GM19238 (cell line): ENCODE measurements at regions not wholly inside any gene's neighbourhood (a gene's known extent, or its start where the extent isn't known, plus 50 kb on each side); places are given as distances from the start of the nearest gene placed in this dataset.
"Not testable (repeated sequence)": the region's sequence is repeated elsewhere in the genome, so short reads cannot be mapped to it uniquely, and the experiment has no call there.

Experiments used
- DNase-seq: peaks from one replicate; pipeline ENCODE4 v3.0.0; 2011; ENCODE audit warnings: low spot score; ENCODE audit not compliant: insufficient read length

DNA sequence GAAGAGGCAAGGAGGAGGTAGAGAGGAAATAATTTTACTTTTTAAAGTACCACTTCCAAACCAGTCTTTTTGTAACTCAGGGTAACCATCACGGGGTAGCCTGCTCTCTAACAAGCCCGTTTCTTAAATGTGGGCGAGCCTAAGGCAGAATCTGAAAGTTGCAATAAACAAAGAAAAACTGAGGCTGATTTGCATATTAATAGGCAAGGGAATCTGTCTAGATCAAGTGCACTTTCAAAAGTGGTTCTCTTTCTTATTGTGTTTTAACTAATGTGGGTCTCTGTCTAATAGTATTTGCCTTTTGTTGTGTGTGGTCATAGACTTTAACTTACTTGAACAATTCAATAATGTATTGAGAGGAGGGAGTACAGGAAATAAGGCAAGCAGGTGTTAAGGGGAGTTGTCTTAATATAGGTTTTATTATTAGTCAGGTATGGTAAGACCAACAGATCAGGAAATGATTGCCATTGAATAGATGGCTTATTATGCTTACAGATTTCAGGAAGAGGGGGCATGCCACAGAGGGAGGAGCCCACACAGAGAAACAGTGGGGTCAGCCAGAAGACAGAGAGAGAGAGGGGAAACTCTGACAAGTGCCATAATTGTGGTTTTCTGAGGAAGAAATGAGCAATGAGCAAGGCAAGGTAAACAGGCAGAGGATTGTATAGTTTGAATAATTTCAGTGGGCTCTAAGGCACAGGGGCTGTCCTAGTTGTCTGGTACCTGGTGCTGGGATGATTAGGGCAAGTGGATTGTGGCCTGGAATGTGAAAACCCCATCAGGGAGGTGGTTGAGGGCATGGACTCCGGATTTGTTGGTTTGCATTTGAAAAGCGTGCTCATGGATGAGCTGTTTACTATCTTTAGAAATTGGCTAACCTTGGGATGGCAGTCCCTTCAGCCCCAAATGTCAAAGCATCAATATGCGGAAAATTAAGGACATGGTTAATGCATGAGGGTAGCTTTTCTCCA is 237.2 kb downstream of the TOX3 start:
- no peak for DNase-seq

DNA sequence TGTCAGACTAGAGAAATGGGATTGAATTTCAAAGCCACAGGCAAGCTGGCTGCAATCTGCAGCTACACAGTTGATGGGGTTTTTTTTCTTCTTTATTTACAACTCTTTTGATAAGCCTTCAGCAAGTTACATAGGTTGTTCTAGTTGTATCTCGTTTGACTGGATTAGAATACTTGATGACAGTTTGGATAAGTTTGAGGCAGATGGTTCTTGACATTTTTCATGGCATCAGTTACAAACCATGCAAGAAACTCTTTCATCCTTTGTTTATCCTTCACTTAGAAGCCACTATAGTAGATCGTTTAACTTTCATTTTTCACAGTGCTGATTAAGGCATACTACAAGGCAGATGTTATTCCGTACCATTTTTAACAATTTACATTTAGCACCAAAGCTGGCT is 238.9 kb downstream of the TOX3 start:
- DNase-seq: no peak

DNA sequence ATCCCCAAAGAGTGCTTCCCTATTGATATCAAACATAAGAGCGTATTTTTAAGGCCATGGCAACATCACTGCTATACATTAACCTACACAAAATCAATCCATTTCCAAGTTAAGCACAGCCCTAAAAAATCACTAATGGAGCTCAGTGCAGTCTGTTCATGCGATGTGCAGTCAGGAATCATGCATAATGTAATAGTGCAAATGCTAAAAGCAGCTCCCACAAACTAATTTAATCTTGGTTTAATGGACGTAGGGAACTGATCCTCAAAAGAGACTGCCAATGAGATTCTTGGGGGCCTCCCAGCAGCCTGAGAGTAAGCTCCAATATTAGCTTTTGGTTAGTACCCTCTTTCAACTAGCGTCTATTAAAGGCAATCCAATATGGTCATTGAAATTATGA is 245.9 kb downstream of the TOX3 start:
- no peak for DNase-seq

- no peak for DNase-seq
Measured at GRCh38 chr16:52298769-52299168, 248.2 kb downstream of the TOX3 start.

DNA sequence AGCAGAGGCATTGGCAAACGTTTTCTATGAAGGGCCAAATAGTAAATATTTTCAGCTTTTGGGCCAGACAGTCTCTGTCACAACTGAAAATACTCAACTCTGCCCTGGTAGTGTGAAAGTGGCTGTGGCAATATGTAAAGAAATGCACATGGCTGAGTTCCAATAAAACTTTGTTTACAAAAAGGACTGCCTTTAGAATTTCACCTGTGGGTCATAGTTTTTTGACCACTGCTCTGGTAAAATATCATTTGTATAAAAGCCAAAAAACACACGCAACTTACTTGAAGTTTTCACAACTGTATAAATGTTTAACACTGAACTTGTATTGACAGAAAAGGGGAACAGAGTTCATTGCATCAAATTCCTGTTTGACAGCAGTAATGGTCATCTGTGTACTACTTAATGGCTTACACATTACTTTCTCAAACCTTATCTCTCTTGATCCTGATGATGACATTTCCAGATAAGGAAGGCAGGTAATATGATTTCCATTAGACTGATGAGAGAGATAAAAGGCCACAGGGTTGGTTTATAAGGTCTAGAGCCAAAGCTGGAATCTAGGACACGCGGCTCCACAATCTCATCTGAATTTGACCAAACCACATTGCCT is 250.1 kb downstream of the TOX3 start:
- DNase-seq: not testable (repeated sequence)

GRCh38 chr16:52296076-52296475 is 250.9 kb downstream of the TOX3 start:
- DNase-seq: no peak

GRCh38 chr16:52294660-52295059 is 252.3 kb downstream of the TOX3 start:
- DNase-seq: no peak

- no peak for DNase-seq
Measured at GRCh38 chr16:52293204-52293603, 253.7 kb downstream of the TOX3 start.

- DNase-seq: no peak
Measured at GRCh38 chr16:52283584-52284375, 263.2 kb downstream of the TOX3 start.

- DNase-seq: no peak
Measured at GRCh38 chr16:52283018-52283417, 263.9 kb downstream of the TOX3 start.

DNA sequence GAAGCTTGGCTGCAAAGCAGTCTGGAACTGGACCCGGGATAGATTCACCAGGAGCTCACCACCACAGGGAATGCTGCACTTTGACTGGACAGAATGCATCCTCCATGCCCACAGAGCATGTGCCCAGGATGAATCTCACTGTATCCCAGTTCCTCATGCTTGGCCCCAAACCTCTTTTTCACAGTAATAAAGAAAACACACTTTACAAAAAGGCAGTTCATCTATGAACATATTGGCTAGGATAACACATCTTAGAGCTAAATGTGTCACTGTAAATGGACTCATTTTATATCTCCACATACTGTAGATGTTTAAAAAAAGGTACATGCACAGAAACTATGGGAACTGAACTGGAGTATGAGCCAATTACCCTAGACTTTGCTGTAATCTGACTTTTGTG is 266.9 kb downstream of the TOX3 start:
- no peak for DNase-seq

DNA sequence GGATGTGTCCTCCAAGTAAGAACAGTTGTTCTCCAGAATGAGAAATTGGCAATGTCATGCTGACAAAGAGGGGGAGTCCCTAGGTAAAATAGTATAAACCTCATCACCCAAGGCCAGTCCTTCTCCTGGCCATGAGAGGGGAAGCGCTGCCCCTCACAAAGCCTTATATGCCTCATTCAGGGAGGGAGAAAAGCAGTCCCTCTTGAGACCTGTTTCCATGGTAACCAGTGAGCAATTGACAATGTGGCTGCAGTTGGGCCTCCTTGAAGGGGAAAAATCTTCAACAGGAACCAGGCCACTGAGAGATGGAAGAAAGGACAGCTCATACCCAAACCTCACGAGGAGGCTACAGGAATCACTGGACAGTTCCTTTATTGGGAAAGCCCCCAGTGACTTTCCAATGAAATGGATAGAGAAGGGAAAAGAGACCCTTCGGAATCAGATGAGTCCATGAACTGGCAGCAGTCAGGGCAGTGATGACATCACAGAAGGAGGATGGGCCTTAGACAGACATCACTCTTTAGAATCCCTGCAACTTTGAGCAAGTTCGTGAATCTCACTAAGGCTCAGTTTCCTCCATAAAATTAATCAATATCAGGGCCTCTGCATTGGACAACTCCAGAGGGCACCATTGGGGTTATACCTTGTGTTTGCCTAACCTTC is 275.7 kb downstream of the TOX3 start:
- no peak for DNase-seq

DNA sequence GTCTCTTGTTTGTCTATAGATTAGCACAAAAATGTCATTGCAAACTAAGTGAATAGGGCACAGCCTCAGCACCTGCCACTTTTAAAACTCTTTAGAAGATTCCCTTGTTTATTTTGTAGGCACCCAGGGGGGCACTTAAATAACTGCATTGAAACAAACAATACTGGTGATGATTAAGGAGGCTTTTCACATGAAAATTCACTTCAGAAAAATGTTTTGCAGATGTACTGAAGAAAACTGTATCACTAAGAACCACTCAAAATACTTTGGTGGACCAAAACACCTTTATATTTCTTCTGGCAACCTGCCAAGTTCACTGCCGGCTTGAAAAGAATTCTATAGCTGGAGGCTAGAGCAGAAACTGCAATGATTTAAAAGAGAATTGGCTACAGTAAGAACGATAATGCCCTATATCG is 281.5 kb downstream of the TOX3 start:
- DNase-seq: no peak

DNA sequence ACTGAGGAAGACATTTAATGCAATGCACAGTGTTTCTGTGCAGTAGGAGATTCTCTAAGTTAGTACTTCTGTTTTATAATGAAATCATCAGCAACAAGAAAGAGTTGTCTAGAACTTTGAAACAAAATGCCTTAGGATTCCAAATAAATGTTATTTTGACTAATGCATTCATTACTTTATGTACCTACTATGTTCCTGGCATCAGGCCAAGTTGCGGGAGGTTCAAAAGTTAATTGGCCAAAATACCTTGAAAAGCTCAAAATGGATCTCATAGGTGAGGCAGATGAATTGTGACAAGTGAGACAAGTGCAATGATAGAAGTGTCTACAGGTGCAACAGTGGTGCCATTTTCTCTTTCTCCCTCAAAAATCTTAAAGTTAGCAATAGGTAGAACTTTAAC is 289.4 kb downstream of the TOX3 start:
- DNase-seq: no peak

DNA sequence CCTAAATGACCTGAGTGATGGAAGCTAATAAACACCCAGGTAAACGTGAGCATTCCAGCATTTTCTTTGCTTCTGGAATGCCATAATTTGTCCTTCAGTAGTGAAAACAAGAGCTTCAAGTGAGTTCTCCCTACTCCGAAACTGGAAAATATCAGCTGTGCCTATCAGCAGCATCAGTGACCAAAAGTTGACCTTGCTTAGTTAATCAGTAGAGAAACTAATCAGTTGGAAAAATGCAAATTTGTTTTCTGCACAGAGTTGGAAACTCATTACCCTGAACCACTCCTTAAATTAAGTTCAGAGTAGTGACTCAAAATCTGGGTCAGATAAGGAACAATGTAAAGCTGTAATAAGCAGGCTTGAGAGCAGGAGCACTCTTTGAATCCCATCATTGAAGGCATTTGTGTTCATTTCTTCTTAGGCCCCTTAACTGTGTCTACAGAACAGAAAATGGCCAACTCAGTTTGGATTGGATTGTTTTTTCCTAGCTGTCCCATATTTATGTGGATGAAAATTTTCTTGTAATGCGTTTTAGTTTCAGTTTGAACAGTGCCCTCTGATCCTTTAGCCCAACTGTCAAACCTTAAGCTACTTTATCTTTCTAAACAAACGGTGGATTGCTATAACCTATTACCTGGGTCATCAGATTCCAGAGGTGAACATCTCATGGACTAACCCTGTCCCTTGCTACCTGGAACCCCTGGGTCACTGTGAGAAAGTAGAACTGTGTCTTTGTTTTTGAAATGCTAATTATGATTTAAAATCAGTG is 290.4 kb downstream of the TOX3 start:
- DNase-seq: no peak

DNA sequence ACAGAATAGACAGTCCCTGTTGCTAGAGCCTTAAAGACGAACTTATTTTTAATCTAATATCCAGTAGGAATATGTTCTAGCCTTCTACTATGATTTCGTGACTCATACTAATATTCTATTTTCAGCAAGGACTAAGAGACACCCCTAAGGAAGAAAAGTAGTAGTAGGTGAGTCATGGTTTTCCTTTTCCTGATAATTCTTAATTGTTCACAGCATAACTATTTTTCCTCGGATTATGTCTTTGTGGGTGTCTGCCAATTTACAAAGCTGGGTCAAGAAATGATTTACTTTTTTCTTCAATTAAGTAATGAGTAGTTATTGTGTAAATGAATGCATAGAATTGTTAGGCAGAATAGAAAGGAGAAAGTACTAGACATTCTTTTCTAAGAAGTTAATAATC is 292.2 kb downstream of the TOX3 start:
- DNase-seq: no peak

GRCh38 chr16:52252680-52253079 is 294.3 kb downstream of the TOX3 start:
- no peak for DNase-seq

- DNase-seq: no peak
Measured at GRCh38 chr16:52251495-52251894, 295.4 kb downstream of the TOX3 start.

DNA sequence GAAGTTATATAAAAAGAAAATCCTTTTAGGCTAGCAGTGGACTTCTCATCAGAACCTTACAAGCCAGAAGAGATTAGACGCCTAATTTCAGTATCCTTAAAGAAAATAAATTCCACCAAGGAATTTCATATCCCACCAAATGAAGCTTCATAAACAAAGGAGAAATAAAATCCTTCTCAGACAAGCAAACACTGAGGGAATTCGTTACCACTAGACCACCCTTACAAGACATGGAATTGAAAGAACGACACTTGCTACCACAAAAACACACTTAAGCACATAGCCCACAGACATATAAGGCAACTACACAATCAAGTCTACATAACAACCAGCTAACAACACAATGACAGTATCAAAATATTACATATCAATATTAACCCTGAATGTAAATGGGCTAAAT is 299.2 kb downstream of the TOX3 start:
- no peak for DNase-seq

DNA sequence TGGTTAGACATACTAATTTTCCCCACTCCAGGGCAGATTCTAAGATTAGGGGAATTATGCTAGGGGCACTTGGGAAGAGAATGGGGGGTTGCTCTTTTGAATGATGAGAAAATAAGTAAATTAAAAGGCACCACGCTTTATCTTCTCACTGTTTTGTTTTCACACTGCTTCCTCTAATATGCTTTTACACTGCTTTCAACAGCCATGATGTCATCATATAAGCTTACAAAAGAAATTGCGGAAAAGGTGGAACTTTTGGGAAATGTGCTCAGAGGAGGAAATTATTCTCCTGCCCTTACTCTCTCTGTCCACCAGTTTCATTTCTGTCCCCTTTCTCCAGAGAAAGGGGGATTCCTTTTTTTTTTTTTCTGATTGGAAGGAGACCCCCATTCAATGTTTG is 308.2 kb downstream of the TOX3 start:
- no peak for DNase-seq

- no peak for DNase-seq
Measured at GRCh38 chr16:52237823-52238222, 309.1 kb downstream of the TOX3 start.
